Type B pancreatic cell (in vitro differentiated cells): ENCODE measurements at regions not wholly inside any gene's neighbourhood (a gene's known extent, or its start where the extent isn't known, plus 50 kb on each side); places are given as distances from the start of the nearest gene placed in this dataset.

Experiments
- DNase-seq: peaks from one replicate; pipeline ENCODE4 v3.0.0; 2021; ENCODE audit warnings: mixed read lengths; ENCODE audit not compliant: unreplicated experiment; ENCODE audit errors: extremely low spot score
- H3K27ac Mint-ChIP-seq: 2 replicates; pipeline ENCODE4 v1.8.0; 2021; ENCODE audit warnings: mild to moderate bottlenecking, mixed read lengths
- H3K27me3 Mint-ChIP-seq: 2 replicates; pipeline ENCODE4 v1.8.0; 2021; ENCODE audit warnings: mixed read lengths
- H3K36me3 Mint-ChIP-seq: 2 replicates; pipeline ENCODE4 v1.8.0; 2021; ENCODE audit warnings: mixed read lengths
- H3K4me1 Mint-ChIP-seq: one replicate; pipeline ENCODE4 v1.8.0; 2021; ENCODE audit warnings: mixed read lengths; ENCODE audit not compliant: unreplicated experiment
- H3K4me3 Mint-ChIP-seq: 2 replicates; pipeline ENCODE4 v1.8.0; 2021; ENCODE audit warnings: mild to moderate bottlenecking, mixed read lengths
- H3K9me3 Mint-ChIP-seq: 2 replicates; pipeline ENCODE4 v1.8.0; 2021; ENCODE audit warnings: mixed read lengths
- TF ChIP-seq, protein P1 (sequence below): fragments of 200-600 bp; sonication (generic); conservative IDR thresholded peaks from 2 replicates; pipeline ENCODE4 v1.5.0; 2021; ENCODE audit warnings: antibody characterized with exemption, mild to moderate bottlenecking

DNA sequence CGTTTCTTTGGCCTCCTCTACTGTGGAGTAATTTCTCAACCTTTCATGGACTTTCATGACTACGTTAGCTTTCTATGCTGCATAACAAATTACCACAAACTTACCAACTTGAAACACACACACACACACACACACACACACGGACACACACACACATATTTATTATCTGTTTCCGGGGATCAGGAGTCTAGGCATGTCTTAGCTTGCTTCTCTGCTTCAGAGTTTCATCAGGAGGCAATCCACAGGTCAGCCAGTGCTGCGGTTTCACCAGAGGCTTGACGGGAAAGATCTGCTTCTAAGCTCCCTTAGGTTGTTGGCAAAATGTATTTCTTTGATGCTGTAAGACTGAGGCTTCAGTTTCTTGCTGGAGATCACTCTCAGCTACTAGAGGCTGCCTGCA is 59.0 kb upstream of the C9orf72 start:
- no peak for DNase-seq
- no peaks in the 10 kb centered on the region for H3K27me3 Mint-ChIP-seq
- no peak overlapping the region for H3K27ac Mint-ChIP-seq

DNA sequence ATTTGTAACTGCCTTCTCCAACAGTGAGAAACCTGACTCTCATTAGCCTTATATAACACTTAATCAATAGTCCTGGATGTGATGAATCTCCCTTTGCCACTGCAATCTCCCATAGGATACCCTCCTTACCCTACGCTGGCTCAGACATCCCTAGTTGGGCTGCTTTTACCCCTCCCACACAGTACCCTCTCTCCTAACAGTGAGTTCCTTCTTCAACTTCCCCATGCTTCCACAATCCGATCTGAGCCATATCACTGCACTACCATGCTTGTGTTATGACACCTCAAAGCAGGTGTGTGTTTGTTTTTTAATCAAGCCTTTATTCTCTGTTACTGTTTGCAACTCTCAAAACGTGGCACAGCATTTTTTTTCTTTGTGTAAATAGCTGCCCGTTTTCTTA is 60.5 kb upstream of the C9orf72 start:
- TF ChIP-seq, protein P1, sequence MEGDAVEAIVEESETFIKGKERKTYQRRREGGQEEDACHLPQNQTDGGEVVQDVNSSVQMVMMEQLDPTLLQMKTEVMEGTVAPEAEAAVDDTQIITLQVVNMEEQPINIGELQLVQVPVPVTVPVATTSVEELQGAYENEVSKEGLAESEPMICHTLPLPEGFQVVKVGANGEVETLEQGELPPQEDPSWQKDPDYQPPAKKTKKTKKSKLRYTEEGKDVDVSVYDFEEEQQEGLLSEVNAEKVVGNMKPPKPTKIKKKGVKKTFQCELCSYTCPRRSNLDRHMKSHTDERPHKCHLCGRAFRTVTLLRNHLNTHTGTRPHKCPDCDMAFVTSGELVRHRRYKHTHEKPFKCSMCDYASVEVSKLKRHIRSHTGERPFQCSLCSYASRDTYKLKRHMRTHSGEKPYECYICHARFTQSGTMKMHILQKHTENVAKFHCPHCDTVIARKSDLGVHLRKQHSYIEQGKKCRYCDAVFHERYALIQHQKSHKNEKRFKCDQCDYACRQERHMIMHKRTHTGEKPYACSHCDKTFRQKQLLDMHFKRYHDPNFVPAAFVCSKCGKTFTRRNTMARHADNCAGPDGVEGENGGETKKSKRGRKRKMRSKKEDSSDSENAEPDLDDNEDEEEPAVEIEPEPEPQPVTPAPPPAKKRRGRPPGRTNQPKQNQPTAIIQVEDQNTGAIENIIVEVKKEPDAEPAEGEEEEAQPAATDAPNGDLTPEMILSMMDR, result no peak
- Mint-ChIP-seq H3K4me3 (no peak overlapping the region), H3K4me1 (no peaks in the 10 kb centered on the region), H3K9me3 (peaks cover 4% of the 10 kb centered on the region), H3K36me3 (no peaks in the 10 kb centered on the region), H3K27ac (no peak overlapping the region), H3K27me3 (no peaks in the 10 kb centered on the region)
- no peak for DNase-seq

More for the DNA sequence above, 59.0 kb upstream of the C9orf72 start:
- no peak overlapping the region for H3K4me3 Mint-ChIP-seq
- peaks cover 4% of the 10 kb centered on the region for H3K9me3 Mint-ChIP-seq
- H3K36me3 Mint-ChIP-seq, result no peaks in the 10 kb centered on the region
- TF ChIP-seq, protein P1, result no peak
- no peaks in the 10 kb centered on the region for H3K4me1 Mint-ChIP-seq

DNA sequence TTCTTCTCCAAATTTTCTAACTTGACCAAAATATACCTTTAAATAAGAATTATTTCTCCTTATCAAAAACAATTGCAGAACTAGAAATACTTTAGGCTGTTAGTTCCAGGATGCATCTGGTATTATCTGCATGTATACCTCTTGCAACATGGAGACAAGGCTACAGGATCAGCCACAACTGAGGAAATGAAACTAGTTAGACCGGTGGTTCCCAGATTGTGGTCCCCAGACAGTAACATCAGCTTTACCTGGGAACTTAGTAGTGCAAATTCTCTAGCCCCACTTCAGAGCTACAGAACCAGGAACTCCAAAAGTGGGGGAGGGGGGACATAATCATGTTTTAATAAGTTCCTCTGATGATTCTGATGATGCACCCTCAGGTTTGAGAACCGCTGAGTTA is 61.6 kb upstream of the C9orf72 start:
- H3K9me3 Mint-ChIP-seq, result peaks cover 4% of the 10 kb centered on the region
- no peaks in the 10 kb centered on the region for H3K27me3 Mint-ChIP-seq
- no peak overlapping the region for H3K27ac Mint-ChIP-seq
- H3K36me3 Mint-ChIP-seq, result no peaks in the 10 kb centered on the region
- H3K4me3 Mint-ChIP-seq, result no peak overlapping the region
- TF ChIP-seq, protein P1, result no peak
- DNase-seq, result no peak
- no peaks in the 10 kb centered on the region for H3K4me1 Mint-ChIP-seq

DNA sequence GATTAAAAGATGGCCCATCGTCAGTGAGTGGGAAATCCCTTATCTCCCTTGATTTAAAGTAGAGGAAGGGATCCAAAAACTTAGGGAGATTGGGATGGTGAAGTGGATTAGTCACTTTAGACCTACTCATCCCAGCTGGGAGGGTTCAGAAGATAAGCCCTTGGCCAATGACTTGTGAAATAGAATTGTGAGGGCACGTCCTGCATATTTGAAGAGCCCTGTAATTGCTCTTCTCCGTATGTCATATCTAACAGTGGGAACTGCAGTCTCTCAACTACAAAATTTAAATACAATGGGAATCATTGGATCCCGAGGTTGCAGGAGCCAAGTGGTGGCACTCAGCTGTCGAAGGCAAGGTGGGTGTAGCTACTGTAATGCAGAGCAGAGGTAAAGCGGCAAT is 65.4 kb upstream of the C9orf72 start:
- H3K27ac Mint-ChIP-seq, result no peak overlapping the region
- TF ChIP-seq, protein P1, result no peak
- H3K27me3 Mint-ChIP-seq, result no peaks in the 10 kb centered on the region
- H3K9me3 Mint-ChIP-seq, result no peaks in the 10 kb centered on the region
- DNase-seq, result no peak
- no peak overlapping the region for H3K4me3 Mint-ChIP-seq
- H3K36me3 Mint-ChIP-seq, result no peaks in the 10 kb centered on the region
- no peaks in the 10 kb centered on the region for H3K4me1 Mint-ChIP-seq

DNA sequence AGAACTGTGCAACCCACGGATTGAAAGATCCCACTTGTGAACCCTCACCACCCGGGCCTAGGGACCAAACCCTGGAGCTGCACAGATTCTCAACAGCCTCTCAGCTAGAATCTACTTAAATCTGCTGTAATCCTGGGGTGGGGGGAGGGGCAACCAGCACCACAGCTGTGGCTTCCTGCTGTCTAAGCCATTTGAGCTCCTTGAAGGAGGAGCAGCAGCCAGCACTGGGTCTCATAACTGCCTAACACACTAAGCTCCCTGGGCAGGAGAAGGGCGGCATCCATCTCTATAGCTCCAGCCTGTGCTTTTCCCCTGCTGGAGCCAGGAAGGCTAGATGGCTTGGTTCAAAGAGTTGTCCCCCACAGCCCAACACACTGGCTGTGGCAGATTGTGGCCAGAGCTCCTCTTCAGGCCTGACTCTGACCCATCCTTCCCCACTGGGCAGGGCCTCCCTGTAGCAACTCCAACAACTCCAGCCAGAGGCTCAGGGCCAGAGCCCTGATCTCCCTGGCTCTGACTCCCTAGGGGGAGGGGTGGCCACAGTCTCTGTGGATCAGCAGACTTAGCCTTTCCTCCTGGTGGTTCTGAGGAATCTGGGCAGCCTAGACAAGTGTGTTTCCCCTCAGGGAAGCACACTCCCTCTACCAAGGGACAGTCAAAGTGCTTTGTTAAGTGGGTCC is 72.0 kb upstream of the C9orf72 start:
- Mint-ChIP-seq H3K27ac (no peak overlapping the region), H3K36me3 (no peaks in the 10 kb centered on the region), H3K4me3 (no peak overlapping the region), H3K27me3 (peaks cover 3% of the 10 kb centered on the region), H3K9me3 (no peaks in the 10 kb centered on the region), H3K4me1 (no peaks in the 10 kb centered on the region)
- no peak for DNase-seq
- TF ChIP-seq, protein P1, result no peak

DNA sequence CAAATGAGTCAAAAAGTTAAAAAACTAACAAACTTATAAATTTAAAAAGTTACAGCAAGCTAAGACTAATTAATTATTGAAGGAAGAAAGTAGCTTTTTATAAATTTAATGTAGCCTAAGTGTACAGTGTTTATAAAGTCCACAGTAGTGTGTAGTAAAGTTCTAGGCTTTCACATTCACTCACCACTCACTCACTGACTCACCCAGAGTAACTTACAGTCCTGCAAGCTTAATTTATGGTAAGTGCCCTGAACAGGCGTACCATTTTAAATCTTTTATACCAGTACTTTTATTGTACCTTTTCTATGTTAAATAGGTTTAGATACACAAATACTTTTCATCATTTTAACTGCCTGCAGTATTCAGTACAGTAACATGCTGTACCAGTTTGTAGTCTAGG is 80.0 kb upstream of the C9orf72 start:
- no peaks in the 10 kb centered on the region for H3K27me3 Mint-ChIP-seq
- H3K4me3 Mint-ChIP-seq, result no peak overlapping the region
- no peak for DNase-seq
- TF ChIP-seq, protein P1, result no peak
- no peak overlapping the region for H3K27ac Mint-ChIP-seq
- no peaks in the 10 kb centered on the region for H3K9me3 Mint-ChIP-seq
- H3K36me3 Mint-ChIP-seq, result no peaks in the 10 kb centered on the region
- peaks cover 5% of the 10 kb centered on the region for H3K4me1 Mint-ChIP-seq
